ENCODE measurements at regions not wholly inside any gene's neighbourhood (a gene's known extent, or its start where the extent isn't known, plus 50 kb on each side); places are given as distances from the start of the nearest gene placed in this dataset.

DNA sequence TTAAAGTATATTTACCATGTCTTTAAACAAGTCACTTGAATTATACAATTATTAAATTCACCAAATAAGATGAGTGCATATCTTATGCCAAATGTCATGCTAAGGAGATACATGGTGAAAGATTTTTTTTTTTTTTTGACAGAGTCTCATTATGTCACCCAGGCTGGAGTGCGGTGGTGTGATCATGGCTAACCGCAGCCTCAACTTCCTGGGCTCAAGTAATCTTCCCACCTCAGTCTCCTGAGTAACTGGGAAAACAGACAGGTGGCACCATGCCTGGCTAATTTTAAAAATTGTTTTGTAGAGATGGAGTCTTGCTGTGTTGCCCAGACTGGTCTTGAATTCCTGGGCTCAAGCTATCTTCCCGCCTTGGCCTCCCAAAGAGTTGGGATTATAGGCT is 149.0 kb upstream of the GOT2 start:
- no peak for TF ChIP-seq CTCF (IDR thresholded peaks at IDR 0.05; ENCODE audit: insufficient read depth, low read length, poor library complexity, severe bottlenecking)
- no peak for TF ChIP-seq EZH2phosphoT487 (conservative IDR thresholded peaks at IDR 0.05; ENCODE audit: low read length)

Data from SU-DHL-6 (cell line).